GM06990 (cell line): ENCODE measurements at regions not wholly inside any gene's neighbourhood (a gene's known extent, or its start where the extent isn't known, plus 50 kb on each side); places are given as distances from the start of the nearest gene placed in this dataset.

ENCODE experiments used
- DNase-seq: peaks from one replicate; pipeline ENCODE4 v3.0.0-alpha.2; 2011; ENCODE audit not compliant: insufficient read length; ENCODE audit errors: extremely low read depth
- H3K27me3 ChIP-seq: replicated peaks from 2 replicates; pipeline ENCODE4 v1.6.0; 2011; ENCODE audit warnings: low read length; ENCODE audit not compliant: control insufficient read depth, insufficient read depth
- H3K36me3 ChIP-seq: 2 replicates; pipeline ENCODE4 v1.5.1; 2011; ENCODE audit warnings: low read length; ENCODE audit not compliant: control insufficient read depth, insufficient read depth
- H3K4me3 ChIP-seq: replicated peaks from 2 replicates; pipeline ENCODE4 v1.5.1; 2011; ENCODE audit warnings: low read depth, mild to moderate bottlenecking, control low read depth, low read length
- TF ChIP-seq, protein P1 (sequence below): IDR thresholded peaks from 2 replicates; pipeline ENCODE4 v1.5.1; 2011; ENCODE audit warnings: low read length, control low read depth, mild to moderate bottlenecking, inconsistent platforms; ENCODE audit not compliant: insufficient read depth, poor library complexity, severe bottlenecking

DNA sequence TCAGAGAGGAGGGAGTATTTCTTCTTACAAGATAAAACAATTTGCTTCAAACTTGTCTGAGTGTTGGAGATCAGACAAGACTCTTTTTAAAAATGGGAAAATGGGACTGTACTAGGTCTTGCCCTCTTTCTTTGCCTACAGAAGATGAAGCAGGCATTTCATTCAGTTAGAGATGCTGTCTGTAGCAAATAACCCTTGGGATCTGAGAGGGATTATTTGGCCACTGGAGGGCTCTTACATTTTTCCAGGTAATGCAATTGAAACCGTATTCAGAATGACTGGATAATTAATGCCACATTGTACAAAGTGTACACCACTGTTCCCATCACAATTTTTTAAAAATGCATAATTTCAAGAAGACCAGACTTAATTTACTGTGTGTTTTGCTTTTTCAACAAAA, 258.5 kb upstream of the KIRREL3 start:
- Histone ChIP-seq H3K4me3 (no peak overlapping the region), H3K36me3 (no peaks in the 10 kb centered on the region), H3K27me3 (no peaks in the 10 kb centered on the region)
- DNase-seq, result no peak
- TF ChIP-seq, protein P1, sequence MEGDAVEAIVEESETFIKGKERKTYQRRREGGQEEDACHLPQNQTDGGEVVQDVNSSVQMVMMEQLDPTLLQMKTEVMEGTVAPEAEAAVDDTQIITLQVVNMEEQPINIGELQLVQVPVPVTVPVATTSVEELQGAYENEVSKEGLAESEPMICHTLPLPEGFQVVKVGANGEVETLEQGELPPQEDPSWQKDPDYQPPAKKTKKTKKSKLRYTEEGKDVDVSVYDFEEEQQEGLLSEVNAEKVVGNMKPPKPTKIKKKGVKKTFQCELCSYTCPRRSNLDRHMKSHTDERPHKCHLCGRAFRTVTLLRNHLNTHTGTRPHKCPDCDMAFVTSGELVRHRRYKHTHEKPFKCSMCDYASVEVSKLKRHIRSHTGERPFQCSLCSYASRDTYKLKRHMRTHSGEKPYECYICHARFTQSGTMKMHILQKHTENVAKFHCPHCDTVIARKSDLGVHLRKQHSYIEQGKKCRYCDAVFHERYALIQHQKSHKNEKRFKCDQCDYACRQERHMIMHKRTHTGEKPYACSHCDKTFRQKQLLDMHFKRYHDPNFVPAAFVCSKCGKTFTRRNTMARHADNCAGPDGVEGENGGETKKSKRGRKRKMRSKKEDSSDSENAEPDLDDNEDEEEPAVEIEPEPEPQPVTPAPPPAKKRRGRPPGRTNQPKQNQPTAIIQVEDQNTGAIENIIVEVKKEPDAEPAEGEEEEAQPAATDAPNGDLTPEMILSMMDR, result no peak

DNA sequence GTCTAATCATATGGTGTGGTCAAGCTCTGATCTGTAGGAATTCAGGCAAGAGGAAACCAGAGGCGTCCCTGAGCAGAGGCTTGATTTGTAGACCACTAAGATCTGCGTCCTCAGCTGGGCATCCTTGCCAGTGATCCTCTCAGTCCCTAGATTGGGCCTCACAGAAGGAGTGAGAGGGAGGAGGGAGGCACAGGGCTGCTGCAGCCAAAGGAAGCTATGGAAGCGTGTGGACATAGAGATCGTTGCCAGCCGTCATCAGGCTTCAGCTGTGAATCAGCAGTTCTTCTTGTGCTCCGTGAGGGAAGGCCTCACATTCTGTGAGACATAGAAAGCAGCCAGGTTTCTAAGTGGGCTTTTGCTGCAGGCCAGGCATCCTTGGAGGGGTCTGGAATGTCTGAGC, 254.6 kb upstream of the KIRREL3 start:
- no peak overlapping the region for H3K4me3 ChIP-seq
- TF ChIP-seq, protein P1, result no peak
- no peaks in the 10 kb centered on the region for H3K36me3 ChIP-seq
- no peak for DNase-seq
- no peaks in the 10 kb centered on the region for H3K27me3 ChIP-seq

DNA sequence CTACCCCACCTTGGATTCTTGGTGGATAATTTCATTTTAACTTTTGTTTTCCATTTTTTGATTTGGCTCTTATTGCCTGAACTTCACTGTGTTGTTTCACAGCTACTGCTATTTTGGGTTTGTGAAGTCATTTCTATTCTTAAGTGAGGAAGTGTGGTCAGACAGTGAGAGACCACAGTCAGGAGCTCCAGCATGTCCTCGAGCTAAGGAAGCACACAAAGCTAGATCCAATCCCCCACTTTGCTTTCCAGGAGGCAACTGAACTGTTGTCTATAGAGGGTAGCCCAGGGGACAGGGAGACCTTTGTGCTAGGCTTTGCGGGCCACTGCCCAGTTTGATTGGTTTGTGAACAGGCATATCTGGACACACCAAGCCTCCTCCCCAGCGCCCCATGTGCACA, 251.8 kb upstream of the KIRREL3 start:
- no peak overlapping the region for H3K4me3 ChIP-seq
- TF ChIP-seq, protein P1, result no peak
- H3K36me3 ChIP-seq, result no peaks in the 10 kb centered on the region
- no peaks in the 10 kb centered on the region for H3K27me3 ChIP-seq
- DNase-seq, result peak; percentile 1

DNA sequence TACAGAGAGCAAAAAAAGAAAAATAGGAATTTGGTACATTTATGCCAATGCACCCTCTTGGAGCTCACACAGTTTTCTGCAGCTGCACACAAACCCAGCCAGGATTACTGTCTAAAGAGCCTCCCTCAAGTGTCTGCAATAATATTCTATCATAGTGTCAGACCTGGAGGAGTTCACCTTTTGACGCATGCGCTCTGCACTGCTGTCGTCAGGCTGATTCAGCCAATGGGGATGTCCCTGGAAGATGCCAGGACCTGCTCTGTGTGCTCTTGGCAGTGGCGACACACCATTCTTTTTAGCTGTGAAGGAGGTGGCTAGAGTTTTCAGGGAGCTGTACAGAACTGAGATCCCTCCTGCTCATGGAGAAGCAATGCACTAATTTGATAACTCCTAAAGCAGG, 249.0 kb upstream of the KIRREL3 start:
- no peaks in the 10 kb centered on the region for H3K36me3 ChIP-seq
- no peak for DNase-seq
- H3K27me3 ChIP-seq, result peaks cover 1% of the 10 kb centered on the region
- TF ChIP-seq, protein P1, result no peak
- no peak overlapping the region for H3K4me3 ChIP-seq

DNA sequence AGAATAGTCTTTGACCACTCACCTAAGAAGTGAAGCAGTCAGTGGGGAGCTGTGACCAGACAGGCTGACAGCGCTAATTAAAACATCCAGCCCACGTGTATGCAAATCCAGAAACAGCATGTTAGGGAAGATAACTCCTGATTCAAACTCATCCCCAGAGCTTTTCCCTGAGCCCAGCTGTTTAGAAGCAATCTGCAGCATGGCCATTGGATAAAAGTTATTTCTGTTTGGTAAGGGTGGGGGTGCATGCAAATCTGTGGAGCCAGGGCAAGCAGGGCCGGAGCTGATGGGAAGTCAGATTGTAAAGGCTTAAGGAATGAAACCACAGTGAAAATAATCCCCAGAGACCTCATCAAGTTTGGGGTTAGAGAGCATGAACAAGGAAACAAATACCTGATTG, 247.9 kb upstream of the KIRREL3 start:
- peaks cover 1% of the 10 kb centered on the region for H3K27me3 ChIP-seq
- TF ChIP-seq, protein P1, result no peak
- no peaks in the 10 kb centered on the region for H3K36me3 ChIP-seq
- DNase-seq, result no peak
- no peak overlapping the region for H3K4me3 ChIP-seq

DNA sequence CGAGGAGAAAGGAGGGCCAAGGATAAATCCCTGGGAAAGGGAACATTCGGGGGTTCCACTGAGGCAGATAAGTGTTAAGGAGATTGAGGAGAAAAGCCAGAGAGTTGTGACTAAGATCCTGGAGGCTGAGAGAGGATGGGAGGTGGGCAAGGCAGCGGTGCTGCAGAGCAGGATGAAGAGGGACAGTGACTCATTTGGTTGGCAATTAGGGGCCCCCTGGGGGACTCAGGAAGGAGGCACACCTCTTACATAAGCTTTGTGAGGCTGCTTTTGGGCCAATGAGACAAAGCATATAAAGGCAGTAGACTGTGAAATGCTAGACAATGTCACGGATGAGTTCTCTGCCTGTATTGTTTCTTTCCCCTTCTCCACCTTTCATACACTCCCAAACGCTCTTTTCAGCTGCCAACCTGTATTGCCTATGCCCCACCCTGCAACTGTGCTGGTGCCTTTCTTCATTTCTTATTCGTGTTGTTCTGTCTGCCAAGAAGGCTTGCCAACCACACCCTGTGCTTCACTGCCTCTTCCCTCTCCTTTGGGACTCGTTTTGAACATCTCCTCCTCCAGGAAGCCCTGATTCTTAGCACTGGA, 246.8 kb upstream of the KIRREL3 start:
- DNase-seq, result no peak
- no peaks in the 10 kb centered on the region for H3K36me3 ChIP-seq
- H3K4me3 ChIP-seq, result no peak overlapping the region
- TF ChIP-seq, protein P1, result no peak
- H3K27me3 ChIP-seq, result peaks cover 1% of the 10 kb centered on the region
